ENCODE measurements at regions not wholly inside any gene's neighbourhood (a gene's known extent, or its start where the extent isn't known, plus 50 kb on each side); places are given as distances from the start of the nearest gene placed in this dataset.
"Not testable (repeated sequence)": the region's sequence is repeated elsewhere in the genome, so short reads cannot be mapped to it uniquely, and the experiment has no call there.

- DNase-seq (ENCODE audit: low spot score): no peak
These were observed 501.4 kb downstream of the PYDC2 start for GRCh38 chr3:191962324-191962723.

GRCh38 chr3:191963182-191963581, 502.2 kb downstream of the PYDC2 start:
- no peak for DNase-seq (ENCODE audit: low spot score)

GRCh38 chr3:191966556-191966955, 505.6 kb downstream of the PYDC2 start:
- no peak for DNase-seq (ENCODE audit: low spot score)

GRCh38 chr3:191968299-191968698, 507.3 kb downstream of the PYDC2 start:
- DNase-seq (ENCODE audit: low spot score): no peak

- no peak for DNase-seq (ENCODE audit: low spot score)
These were observed 511.9 kb downstream of the PYDC2 start for GRCh38 chr3:191972714-191973398.

- no peak for DNase-seq (ENCODE audit: low spot score)
These were observed 512.9 kb downstream of the PYDC2 start for GRCh38 chr3:191973820-191974219.

- DNase-seq (ENCODE audit: low spot score): no peak
These were observed 515.0 kb downstream of the PYDC2 start for GRCh38 chr3:191975936-191976335.

- no peak for DNase-seq (ENCODE audit: low spot score)
These were observed 519.5 kb downstream of the PYDC2 start for GRCh38 chr3:191980443-191980842.

- no peak for DNase-seq (ENCODE audit: low spot score)
These were observed 521.5 kb downstream of the PYDC2 start for GRCh38 chr3:191982481-191982880.

- DNase-seq (ENCODE audit: low spot score): no peak
These were observed 524.7 kb downstream of the PYDC2 start for GRCh38 chr3:191985691-191986090.

- DNase-seq (ENCODE audit: low spot score): no peak
These were observed 526.9 kb downstream of the PYDC2 start for GRCh38 chr3:191987831-191988350.

GRCh38 chr3:191993952-191994351, 533.0 kb downstream of the PYDC2 start:
- DNase-seq (ENCODE audit: low spot score): not testable (repeated sequence)

- no peak for DNase-seq (ENCODE audit: low spot score)
These were observed 536.1 kb downstream of the PYDC2 start for GRCh38 chr3:191997093-191997492.

- no peak for DNase-seq (ENCODE audit: low spot score)
These were observed 536.8 kb downstream of the PYDC2 start for GRCh38 chr3:191997579-191998268.

- no peak for DNase-seq (ENCODE audit: low spot score)
These were observed 540.3 kb downstream of the PYDC2 start for GRCh38 chr3:192001218-192001617.

- no peak for DNase-seq (ENCODE audit: low spot score)
These were observed 545.0 kb downstream of the PYDC2 start for GRCh38 chr3:192005989-192006388.

- DNase-seq (ENCODE audit: low spot score): no peak
These were observed 548.9 kb downstream of the PYDC2 start for GRCh38 chr3:192009903-192010302.

GRCh38 chr3:192010490-192010889, 549.5 kb downstream of the PYDC2 start:
- DNase-seq (ENCODE audit: low spot score): no peak

GRCh38 chr3:192011137-192011536, 550.2 kb downstream of the PYDC2 start:
- DNase-seq (ENCODE audit: low spot score): no peak

- no peak for DNase-seq (ENCODE audit: low spot score)
These were observed 552.1 kb downstream of the PYDC2 start for GRCh38 chr3:192013110-192013509.

GRCh38 chr3:192022412-192022811, 561.4 kb downstream of the PYDC2 start:
- no peak for DNase-seq (ENCODE audit: low spot score)

- DNase-seq (ENCODE audit: low spot score): no peak
These were observed 563.8 kb downstream of the PYDC2 start for GRCh38 chr3:192024751-192025150.

GRCh38 chr3:192026661-192027060, 565.7 kb downstream of the PYDC2 start:
- no peak for DNase-seq (ENCODE audit: low spot score)
